IMR-90 (cell line): ENCODE measurements at regions not wholly inside any gene's neighbourhood (a gene's known extent, or its start where the extent isn't known, plus 50 kb on each side); places are given as distances from the start of the nearest gene placed in this dataset.

Experiments used
- ATAC-seq: fragments of 200-7000 bp; cut with Tn5 transposase; 2 replicates; pipeline ENCODE4 v1.9.1; 2020; ENCODE audit warnings: low read depth, mild to moderate bottlenecking, moderate library complexity
- BruUV-seq: library from RNA; stranded (reverse); fragments of 400-500 nt; replicated peaks from 2 replicates; lab custom pipeline; 2021; lab: Mats Ljungman, UMichigan
- CTCF ChIA-PET: fragments of 300-600 bp; formaldehyde crosslinking; extraction: SDS; loops from one replicate; lab custom pipeline; 2021; ENCODE audit warnings: antibody characterized with exemption; lab: Yijun Ruan, JAX
- POLR2A ChIA-PET: fragments of 300-600 bp; sonication (Branson Sonifier 250); formaldehyde crosslinking; loops from one replicate; lab custom pipeline; 2022; ENCODE audit warnings: antibody characterized with exemption; ENCODE audit not compliant: unreplicated experiment; lab: Charles Lee
- DNase-seq: peaks from one replicate; pipeline ENCODE4 v3.0.0; 2013
- H2AFZ ChIP-seq: replicated peaks from 2 replicates; pipeline ENCODE3; 2013; ENCODE audit warnings: low read length, mild to moderate bottlenecking; ENCODE audit not compliant: poor library complexity
- H2AK5ac ChIP-seq: 2 replicates; pipeline ENCODE4 v1.6.1; 2013; ENCODE audit warnings: low read depth, low read length, inconsistent platforms
- H2AK9ac ChIP-seq: replicated peaks from 2 replicates; pipeline ENCODE3; 2013; ENCODE audit warnings: mild to moderate bottlenecking, low read depth, low read length, moderate library complexity; ENCODE audit not compliant: poor library complexity
- H2BK120ac ChIP-seq: 2 replicates; pipeline ENCODE4 v1.6.1; 2013; ENCODE audit warnings: low read depth, low read length, inconsistent platforms
- H2BK15ac ChIP-seq: 3 replicates; pipeline ENCODE4 v1.6.1; 2013; ENCODE audit warnings: low read depth, low read length, inconsistent platforms
- H2BK20ac ChIP-seq: 2 replicates; pipeline ENCODE4 v1.6.1; 2013; ENCODE audit warnings: low read depth, mild to moderate bottlenecking, inconsistent platforms, low read length, moderate library complexity
- H2BK5ac ChIP-seq: 2 replicates; pipeline ENCODE4 v1.6.1; 2013; ENCODE audit warnings: mild to moderate bottlenecking, low read depth, low read length, inconsistent platforms; ENCODE audit not compliant: poor library complexity, severe bottlenecking
- H3K14ac ChIP-seq: replicated peaks from 2 replicates; pipeline ENCODE4 v1.6.1; 2013; ENCODE audit warnings: low read depth, low read length, inconsistent platforms
- H3K18ac ChIP-seq: 2 replicates; pipeline ENCODE4 v1.6.1; 2013; ENCODE audit warnings: low read depth, low read length, control low read depth
- H3K23ac ChIP-seq: 2 replicates; pipeline ENCODE4 v1.6.1; 2013; ENCODE audit warnings: low read depth, low read length, inconsistent platforms
- H3K27ac ChIP-seq: 2 replicates; pipeline ENCODE4 v1.5.1; 2013; ENCODE audit warnings: mild to moderate bottlenecking, control low read depth, low read length; ENCODE audit not compliant: insufficient read depth
- H3K27me3 ChIP-seq: 2 replicates; pipeline ENCODE4 v1.6.1; 2013; ENCODE audit warnings: low read length; ENCODE audit not compliant: control insufficient read depth, insufficient read depth
- H3K36me3 ChIP-seq: 2 replicates; pipeline ENCODE4 v1.6.1; 2013; ENCODE audit warnings: low read length, mixed read lengths; ENCODE audit not compliant: control insufficient read depth, insufficient read depth
- H3K4ac ChIP-seq: 2 replicates; pipeline ENCODE4 v1.6.1; 2013; ENCODE audit warnings: low read depth, low read length, inconsistent platforms
- H3K4me1 ChIP-seq: 2 replicates; pipeline ENCODE4 v1.6.1; 2013; ENCODE audit warnings: low read length, mixed read lengths; ENCODE audit not compliant: control insufficient read depth, insufficient read depth
- H3K4me2 ChIP-seq: 2 replicates; pipeline ENCODE4 v1.6.1; 2013; ENCODE audit warnings: low read depth, mild to moderate bottlenecking, control low read depth, low read length, moderate library complexity
- H3K4me3 ChIP-seq: 2 replicates; pipeline ENCODE4 v1.5.1; 2013; ENCODE audit warnings: low read depth, mild to moderate bottlenecking, control low read depth, low read length, moderate library complexity; ENCODE audit not compliant: insufficient read depth
- H3K56ac ChIP-seq: 2 replicates; pipeline ENCODE4 v1.6.1; 2013; ENCODE audit warnings: low read length, inconsistent platforms; ENCODE audit not compliant: insufficient read depth; ENCODE audit errors: extremely low read depth
- H3K79me1 ChIP-seq, 2 experiments: 2 replicates each; pipeline ENCODE4 v1.6.1; 2013; ENCODE audit warnings: low read length in 2 of 2, inconsistent platforms in 1 of 2, low read depth in 1 of 2
- H3K9ac ChIP-seq: 2 replicates; pipeline ENCODE4 v1.6.1; 2013; ENCODE audit warnings: low read depth, low read length, control low read depth
- H3K9me1 ChIP-seq: 2 replicates; pipeline ENCODE4 v1.6.1; 2013; ENCODE audit warnings: low read length, inconsistent platforms; ENCODE audit not compliant: insufficient read depth
- H3K9me3 ChIP-seq: 2 replicates; pipeline ENCODE4 v1.6.1; 2013; ENCODE audit warnings: low read length; ENCODE audit not compliant: control insufficient read depth, insufficient read depth
- H4K20me1 ChIP-seq: 2 replicates; pipeline ENCODE4 v1.6.1; 2013; ENCODE audit warnings: low read length, inconsistent platforms; ENCODE audit not compliant: insufficient read depth
- H4K5ac ChIP-seq: 2 replicates; pipeline ENCODE4 v1.6.1; 2013; ENCODE audit warnings: mild to moderate bottlenecking, low read depth, low read length, control low read depth
- H4K8ac ChIP-seq, 2 experiments: 2 replicates each; pipeline ENCODE4 v1.6.1; 2013; ENCODE audit warnings: low read depth in 2 of 2, low read length in 2 of 2, control low read depth in 1 of 2, inconsistent platforms in 1 of 2
- H4K91ac ChIP-seq: 2 replicates; pipeline ENCODE4 v1.6.1; 2013; ENCODE audit warnings: low read depth, low read length, inconsistent platforms; ENCODE audit not compliant: insufficient read depth
- BHLHE40 ChIP-seq: fragments of 150-350 bp; IDR thresholded peaks from 2 replicates; pipeline ENCODE4 v1.6.1; 2016; ENCODE audit warnings: mild to moderate bottlenecking, low read depth, low read length
- CHD1 ChIP-seq: IDR thresholded peaks from 2 replicates; pipeline ENCODE4 v1.6.1; 2012; ENCODE audit warnings: low read depth, low read length, improper control_type of control experiment
- FOS ChIP-seq: fragments of 150-350 bp; IDR thresholded peaks from 2 replicates; pipeline ENCODE4 v1.6.1; 2016; ENCODE audit warnings: low read depth, low read length
- WGBS, 2 experiments: methylation state at CpG; one replicate each; pipeline versions ENCODE4 v1.1.5 to v1.1.7; 2013; ENCODE audit warnings: missing lambda C conversion rate in 2 of 2; ENCODE audit not compliant: insufficient read length in 1 of 2; ENCODE audit errors: extremely low coverage in 2 of 2; 5-methylcytosine and 5-hydroxymethylcytosine counted together
- dilution Hi-C: fragments of 300-500 bp; cut with HindIII; formaldehyde crosslinking; loops from one replicate; pipeline ENCODE4 v1.14.3; 2018; ENCODE audit warnings: low sequenced_read_pairs; ENCODE audit not compliant: unreplicated experiment
- in situ Hi-C: fragments of 300-500 bp; cut with MboI; formaldehyde crosslinking; loops from 3 replicates; pipeline ENCODE4 v1.14.3; 2019; ENCODE audit warnings: low sequenced_read_pairs, inconsistent platforms, mixed read lengths
- intact Hi-C: fragments of 100-400 bp; cut with micrococcal nuclease; formaldehyde crosslinking; loops from 2 replicates; pipeline ENCODE4 v1.10.0; 2022

DNA sequence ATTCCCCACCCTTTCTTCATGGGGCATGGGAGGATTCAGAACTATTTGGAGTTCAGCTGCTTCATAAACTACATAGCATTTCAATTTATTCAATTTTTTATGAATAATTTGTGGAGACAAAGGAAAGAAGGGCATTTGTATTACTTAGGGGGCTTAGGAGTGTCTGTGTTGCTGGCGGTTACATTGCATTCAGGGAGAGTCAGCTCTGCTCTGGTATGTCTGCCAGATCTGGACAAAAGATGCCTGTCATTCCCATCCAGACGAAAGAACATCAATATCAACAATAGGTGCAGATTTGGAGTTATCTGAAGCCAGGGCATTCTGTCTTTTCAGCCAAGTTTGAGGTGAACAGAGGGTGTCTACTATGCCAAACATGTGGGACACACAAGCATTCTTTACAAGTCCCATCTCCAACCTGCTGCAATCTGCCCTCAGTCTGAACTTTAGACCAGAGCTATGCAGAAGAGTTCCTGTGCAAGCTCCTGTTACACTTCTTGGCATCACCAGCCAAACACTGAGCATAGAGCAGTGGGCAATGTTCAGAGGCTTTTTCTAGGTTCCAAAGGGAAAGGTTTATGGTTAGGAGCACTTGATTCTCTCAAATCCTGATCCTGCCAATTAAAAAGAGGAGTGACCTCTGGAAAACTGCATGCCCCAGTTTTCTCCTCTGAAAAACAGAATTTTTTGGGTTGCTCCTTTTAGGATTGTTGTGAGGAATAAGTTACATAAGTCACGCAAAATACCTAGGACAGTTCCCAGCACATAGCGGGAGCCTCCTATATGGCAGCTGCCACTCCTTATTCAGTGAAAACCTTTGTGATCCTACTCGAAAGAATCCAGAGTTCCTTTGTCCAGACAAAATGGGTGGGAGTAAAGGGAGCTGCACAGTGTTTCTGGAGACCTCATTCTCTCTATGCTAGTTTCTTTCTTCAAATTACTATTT is 719.5 kb upstream of the SLIT2 start:
- Histone ChIP-seq H3K18ac (no peak overlapping the region), H3K27ac (no peak overlapping the region), H4K5ac (no peak overlapping the region), H3K14ac (no peak overlapping the region), H2BK15ac (no peak overlapping the region), H2BK5ac (no peak overlapping the region), H3K4me2 (no peak overlapping the region), H2AFZ (no peak overlapping the region), H3K79me1 (no peaks in the 10 kb centered on the region), H3K9me3 (no peaks in the 10 kb centered on the region), H3K23ac (no peak overlapping the region), H3K9ac (no peak overlapping the region), H3K4ac (no peak overlapping the region), H3K36me3 (no peaks in the 10 kb centered on the region), H3K4me1 (no peaks in the 10 kb centered on the region), H3K4me3 (no peak overlapping the region), H3K9me1 (peaks cover 3% of the 10 kb centered on the region; the same call in 1 of the 2 replicates), H2BK20ac (no peak overlapping the region), H4K8ac (no peak overlapping the region), H2AK9ac (no peak overlapping the region), H2AK5ac (no peak overlapping the region), H4K91ac (no peak overlapping the region), H3K56ac (no peak overlapping the region), H3K27me3 (no peaks in the 10 kb centered on the region; the same call in 1 of the 2 replicates), H4K20me1 (no peaks in the 10 kb centered on the region), H2BK120ac (no peak overlapping the region)
- WGBS, 2 experiments = no CpG with 5 or more reads among the region's 5 CpGs
- TF ChIP-seq FOS (no peak), CHD1 (no peak), BHLHE40 (no peak)
- intact Hi-C loops (no loop called here), in situ Hi-C loops (no loop called here), dilution Hi-C loops (no loop called here)
- ChIA-PET CTCF (interaction anchor here (0.7 kb wide), 1 partner anchor 9 kb away, joined by 3 read pairs; no protein-coding TSS in a partner anchor), POLR2A (no interaction called here)
- peak; percentile 38 for DNase-seq
- ATAC-seq = peak; percentile 71
- no TSS peak for BruUV-seq
